ENCODE measurements at regions not wholly inside any gene's neighbourhood (a gene's known extent, or its start where the extent isn't known, plus 50 kb on each side); places are given as distances from the start of the nearest gene placed in this dataset.

DNA sequence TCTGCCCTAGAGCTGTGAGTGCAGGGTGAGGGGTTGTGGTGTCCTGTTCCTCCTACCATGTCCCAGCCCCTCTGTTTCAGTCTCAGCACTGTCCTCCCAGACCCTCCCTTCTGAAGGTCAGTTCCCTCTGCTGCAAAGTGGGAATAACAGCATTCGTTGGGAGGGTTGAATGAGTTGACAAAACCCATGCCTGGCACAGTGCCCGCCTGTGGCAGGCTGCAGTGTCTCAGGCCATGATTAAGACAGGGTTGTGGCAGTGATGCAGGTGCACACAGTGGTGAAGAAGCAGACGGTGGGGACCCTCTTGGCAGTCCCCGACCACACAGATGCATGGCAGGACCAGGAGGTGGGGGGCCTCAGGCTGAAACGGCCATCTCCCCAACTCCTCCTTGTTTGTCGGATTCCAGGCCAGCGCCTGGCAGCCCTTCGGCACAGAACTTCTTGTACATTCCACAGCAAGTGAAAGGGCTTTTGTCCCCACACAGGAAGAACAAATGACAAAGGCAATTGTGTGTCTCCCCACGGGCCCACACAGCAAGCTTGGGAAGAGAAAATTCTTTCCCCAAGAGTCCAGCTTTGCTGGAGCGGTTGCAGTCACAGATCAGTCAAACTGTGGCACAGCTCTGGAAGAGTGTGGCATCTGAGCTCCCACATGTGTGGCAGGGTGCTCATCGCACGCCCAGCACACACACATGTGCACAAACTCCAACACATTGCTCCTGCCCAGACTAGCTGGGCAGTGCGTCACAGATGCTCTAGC lies 58.1 kb upstream of the EPCAM start:
- 61 to 79% methylated on average over 13 of the region's 13 CpGs for WGBS, 2 donors
- H3K4me3 ChIP-seq (ENCODE audit: low read depth, poor library complexity, severe bottlenecking): no peak overlapping the region
- DNase-seq (ENCODE audit: low spot score in 2 of 2): no peak
- no peak for TF ChIP-seq POLR2A (IDR thresholded peaks at IDR 0.05)
- TF ChIP-seq, protein P1, sequence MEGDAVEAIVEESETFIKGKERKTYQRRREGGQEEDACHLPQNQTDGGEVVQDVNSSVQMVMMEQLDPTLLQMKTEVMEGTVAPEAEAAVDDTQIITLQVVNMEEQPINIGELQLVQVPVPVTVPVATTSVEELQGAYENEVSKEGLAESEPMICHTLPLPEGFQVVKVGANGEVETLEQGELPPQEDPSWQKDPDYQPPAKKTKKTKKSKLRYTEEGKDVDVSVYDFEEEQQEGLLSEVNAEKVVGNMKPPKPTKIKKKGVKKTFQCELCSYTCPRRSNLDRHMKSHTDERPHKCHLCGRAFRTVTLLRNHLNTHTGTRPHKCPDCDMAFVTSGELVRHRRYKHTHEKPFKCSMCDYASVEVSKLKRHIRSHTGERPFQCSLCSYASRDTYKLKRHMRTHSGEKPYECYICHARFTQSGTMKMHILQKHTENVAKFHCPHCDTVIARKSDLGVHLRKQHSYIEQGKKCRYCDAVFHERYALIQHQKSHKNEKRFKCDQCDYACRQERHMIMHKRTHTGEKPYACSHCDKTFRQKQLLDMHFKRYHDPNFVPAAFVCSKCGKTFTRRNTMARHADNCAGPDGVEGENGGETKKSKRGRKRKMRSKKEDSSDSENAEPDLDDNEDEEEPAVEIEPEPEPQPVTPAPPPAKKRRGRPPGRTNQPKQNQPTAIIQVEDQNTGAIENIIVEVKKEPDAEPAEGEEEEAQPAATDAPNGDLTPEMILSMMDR (IDR thresholded peaks at IDR 0.05): no peak
- intact Hi-C loops (cut with DNase I; ENCODE audit: low total_unique reads): no loop called here

DNA sequence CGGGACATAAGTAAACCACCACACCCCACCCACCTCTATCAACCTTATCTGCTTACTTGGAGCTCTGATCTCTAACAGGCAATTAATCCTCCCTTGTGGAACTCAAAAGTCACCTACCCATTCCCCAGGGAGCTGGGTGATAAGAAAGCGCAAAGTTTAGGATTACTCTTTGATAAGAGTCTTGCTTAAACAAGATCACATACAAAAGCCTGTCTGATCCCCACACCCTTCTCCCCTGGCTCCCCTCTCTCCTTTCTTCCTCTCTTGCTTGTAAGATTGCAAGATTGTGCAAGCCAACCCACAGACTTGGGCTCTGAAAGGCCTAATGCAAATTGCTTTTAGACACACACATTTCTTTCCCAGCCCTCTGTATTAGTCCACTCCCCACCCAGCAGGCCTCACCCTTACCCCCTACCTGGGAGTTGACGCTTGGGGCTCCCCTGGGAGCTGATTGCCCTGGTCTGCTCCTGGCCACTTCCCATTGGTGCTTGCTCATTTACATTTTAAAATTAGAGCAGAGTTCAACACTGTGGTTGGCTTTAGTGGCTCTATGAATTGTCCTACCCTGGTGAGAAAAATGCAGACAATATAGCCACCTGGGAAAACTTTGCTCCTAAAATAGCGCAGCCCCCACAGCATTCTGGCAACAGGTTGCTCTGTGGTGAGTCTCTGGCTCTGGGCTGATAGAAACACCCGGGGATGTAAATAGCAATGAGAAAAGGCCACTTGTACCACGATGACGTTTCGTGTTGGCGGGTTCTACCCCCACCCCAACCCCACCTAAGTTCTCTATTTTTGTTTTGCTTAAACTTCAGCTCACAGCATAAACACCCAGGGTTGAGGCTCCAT lies 58.9 kb upstream of the EPCAM start:
- intact Hi-C loops (cut with DNase I; ENCODE audit: low total_unique reads): no loop called here
- TF ChIP-seq, protein P1 (IDR thresholded peaks at IDR 0.05): no peak
- no peak for TF ChIP-seq POLR2A (IDR thresholded peaks at IDR 0.05)
- no peak for DNase-seq (ENCODE audit: low spot score in 2 of 2)
- WGBS, 2 donors: 58 to 62% methylated on average over 9 of the region's 9 CpGs
- no peak overlapping the region for H3K4me3 ChIP-seq (ENCODE audit: low read depth, poor library complexity, severe bottlenecking)

DNA sequence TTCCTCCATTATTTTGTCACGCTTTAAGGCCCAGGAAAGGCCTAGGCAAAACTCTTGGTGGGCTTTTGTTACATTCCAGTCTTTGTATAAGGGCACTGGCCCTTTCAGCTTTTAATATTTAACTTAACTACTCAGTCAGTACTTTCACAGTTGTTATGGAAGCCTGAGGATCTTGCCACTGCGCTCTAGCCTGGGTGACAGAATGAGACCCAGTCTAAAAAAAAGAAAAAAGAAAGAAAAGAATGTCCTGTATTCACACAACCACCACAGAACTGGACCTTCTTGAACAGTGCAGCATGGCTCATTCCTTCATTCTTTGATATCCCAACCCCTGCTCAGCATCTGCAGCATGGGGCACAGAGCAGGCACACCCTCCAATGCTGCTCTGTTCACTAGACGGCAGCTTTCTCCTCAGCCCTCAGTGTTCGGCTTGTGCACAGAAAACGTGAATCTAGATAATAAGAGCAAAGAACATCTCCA lies 59.6 kb upstream of the EPCAM start:
- H3K4me3 ChIP-seq (ENCODE audit: low read depth, poor library complexity, severe bottlenecking): no peak overlapping the region
- TF ChIP-seq, protein P1 (IDR thresholded peaks at IDR 0.05): no peak
- no peak for TF ChIP-seq POLR2A (IDR thresholded peaks at IDR 0.05)
- intact Hi-C loops (cut with DNase I; ENCODE audit: low total_unique reads): no loop called here
- no peak for DNase-seq (ENCODE audit: low spot score in 2 of 2)
- WGBS, 2 donors: 70 to 80% methylated on average over 5 of the region's 5 CpGs

DNA sequence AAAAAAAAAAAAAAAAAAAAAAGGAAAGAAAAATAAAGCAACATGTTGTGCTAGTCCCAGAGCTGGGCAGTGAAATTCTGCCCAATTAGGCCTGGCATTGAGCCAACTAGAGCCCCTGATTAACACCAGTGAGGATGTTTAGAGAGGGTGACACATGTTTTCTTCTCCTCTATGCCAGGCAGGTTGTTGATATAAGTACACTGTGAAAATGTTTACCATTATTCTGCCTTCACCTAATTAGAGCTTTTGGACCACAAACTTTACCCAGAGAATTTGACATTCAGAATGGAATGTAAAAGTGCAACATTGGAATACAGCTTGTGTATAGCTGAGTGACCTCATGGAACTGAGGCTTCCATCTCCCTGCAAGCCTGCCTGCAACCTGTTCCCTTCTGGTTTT lies 62.0 kb upstream of the EPCAM start:
- intact Hi-C loops (cut with DNase I; ENCODE audit: low total_unique reads): no loop called here
- no peak for TF ChIP-seq POLR2A (IDR thresholded peaks at IDR 0.05)
- TF ChIP-seq, protein P1 (IDR thresholded peaks at IDR 0.05): no peak
- peak in 1 of 2 donors; percentile 50 for DNase-seq (ENCODE audit: low spot score in 2 of 2)
- H3K4me3 ChIP-seq (ENCODE audit: low read depth, poor library complexity, severe bottlenecking): no peak overlapping the region

DNA sequence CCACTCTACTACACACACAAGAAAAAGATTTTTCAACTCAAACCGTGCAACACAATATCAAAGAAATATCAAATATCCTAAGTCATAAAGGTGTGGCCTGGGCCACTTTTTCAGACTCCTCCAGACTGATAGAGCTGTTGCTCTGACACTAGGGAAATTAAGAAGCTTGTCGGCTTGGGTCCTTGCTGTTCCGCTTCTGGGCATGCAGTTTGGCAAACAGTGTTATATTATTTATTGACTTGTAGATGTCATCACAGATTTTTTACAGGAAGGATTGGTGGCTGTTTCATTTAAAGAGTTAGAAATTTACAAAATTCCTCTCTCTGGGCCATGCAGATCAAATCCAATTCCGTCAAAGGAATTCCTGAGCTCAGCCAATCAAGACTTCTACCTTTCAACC lies 64.5 kb upstream of the EPCAM start:
- no peak overlapping the region for H3K4me3 ChIP-seq (ENCODE audit: low read depth, poor library complexity, severe bottlenecking)
- TF ChIP-seq, protein P1 (IDR thresholded peaks at IDR 0.05): no peak
- TF ChIP-seq POLR2A (IDR thresholded peaks at IDR 0.05): no peak
- WGBS, 2 donors: 51 to 56% methylated on average over 4 of the region's 4 CpGs
- peak in 1 of 2 donors; percentile 10 for DNase-seq (ENCODE audit: low spot score in 2 of 2)
- intact Hi-C loops (cut with DNase I; ENCODE audit: low total_unique reads): no loop called here
